ENCODE measurements at regions not wholly inside any gene's neighbourhood (a gene's known extent, or its start where the extent isn't known, plus 50 kb on each side); places are given as distances from the start of the nearest gene placed in this dataset.

DNA sequence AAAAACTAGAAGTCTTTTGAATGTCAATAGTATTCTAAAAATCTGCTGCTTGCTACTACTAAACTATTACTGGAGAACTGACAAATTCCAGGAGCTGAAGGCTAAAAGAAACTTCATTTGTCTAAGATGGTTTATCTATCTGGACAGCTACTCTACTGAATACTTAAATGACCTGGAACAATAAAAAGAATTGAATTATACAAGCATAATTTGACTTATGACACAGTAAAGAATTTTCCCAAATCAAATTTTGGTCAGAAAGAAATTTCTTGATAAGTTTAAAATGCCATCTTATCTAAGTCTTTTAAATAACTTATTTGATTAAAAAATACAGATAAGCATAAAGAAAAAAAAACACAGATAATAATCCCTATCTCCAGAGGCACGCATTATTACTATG, 80.2 kb upstream of the ITGA4 start:
- Histone ChIP-seq H3K9me3 (ENCODE audit: control insufficient read depth, insufficient read depth, low read length) (no peaks in the 10 kb centered on the region), H3K27ac (ENCODE audit: low read depth, low read length) (no peak overlapping the region), H3K4me3 (ENCODE audit: low read depth, low read length) (no peak overlapping the region), H3K27me3 (ENCODE audit: control insufficient read depth, insufficient read depth, low read length) (no peaks in the 10 kb centered on the region)
- ChIA-PET POLR2A (no interaction called here), CTCF (no interaction called here)
- DNase-seq (ENCODE audit: low read depth, low spot score) = no peak
- TF ChIP-seq, protein P1, sequence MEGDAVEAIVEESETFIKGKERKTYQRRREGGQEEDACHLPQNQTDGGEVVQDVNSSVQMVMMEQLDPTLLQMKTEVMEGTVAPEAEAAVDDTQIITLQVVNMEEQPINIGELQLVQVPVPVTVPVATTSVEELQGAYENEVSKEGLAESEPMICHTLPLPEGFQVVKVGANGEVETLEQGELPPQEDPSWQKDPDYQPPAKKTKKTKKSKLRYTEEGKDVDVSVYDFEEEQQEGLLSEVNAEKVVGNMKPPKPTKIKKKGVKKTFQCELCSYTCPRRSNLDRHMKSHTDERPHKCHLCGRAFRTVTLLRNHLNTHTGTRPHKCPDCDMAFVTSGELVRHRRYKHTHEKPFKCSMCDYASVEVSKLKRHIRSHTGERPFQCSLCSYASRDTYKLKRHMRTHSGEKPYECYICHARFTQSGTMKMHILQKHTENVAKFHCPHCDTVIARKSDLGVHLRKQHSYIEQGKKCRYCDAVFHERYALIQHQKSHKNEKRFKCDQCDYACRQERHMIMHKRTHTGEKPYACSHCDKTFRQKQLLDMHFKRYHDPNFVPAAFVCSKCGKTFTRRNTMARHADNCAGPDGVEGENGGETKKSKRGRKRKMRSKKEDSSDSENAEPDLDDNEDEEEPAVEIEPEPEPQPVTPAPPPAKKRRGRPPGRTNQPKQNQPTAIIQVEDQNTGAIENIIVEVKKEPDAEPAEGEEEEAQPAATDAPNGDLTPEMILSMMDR (IDR thresholded peaks at IDR 0.05; ENCODE audit: low read depth, low read length) = no peak

DNA sequence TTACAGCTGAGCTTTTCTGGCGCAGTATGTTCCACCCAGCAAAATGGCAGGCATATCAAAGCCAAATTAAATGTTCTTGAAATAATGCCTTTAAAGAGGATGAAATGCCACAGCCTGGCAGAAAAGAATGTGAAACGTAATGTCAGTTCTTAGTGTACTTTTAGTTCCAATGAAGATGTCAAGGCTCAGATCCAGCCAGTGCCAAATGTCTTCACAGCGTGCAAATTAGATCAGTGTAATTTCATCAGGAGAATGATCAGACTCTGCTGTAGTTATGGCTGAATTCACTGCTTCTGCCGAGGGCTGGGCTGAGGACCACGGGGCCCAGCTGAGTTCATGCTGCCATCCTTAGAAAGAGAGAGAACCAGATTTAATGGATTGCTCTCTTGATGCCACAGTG, 78.7 kb upstream of the ITGA4 start:
- DNase-seq (ENCODE audit: low read depth, low spot score) = no peak
- TF ChIP-seq, protein P1 (IDR thresholded peaks at IDR 0.05; ENCODE audit: low read depth, low read length) = no peak
- H3K27me3 ChIP-seq (ENCODE audit: control insufficient read depth, insufficient read depth, low read length) = no peaks in the 10 kb centered on the region
- no peaks in the 10 kb centered on the region for H3K9me3 ChIP-seq (ENCODE audit: control insufficient read depth, insufficient read depth, low read length)
- no peak overlapping the region for H3K27ac ChIP-seq (ENCODE audit: low read depth, low read length)
- POLR2A ChIA-PET = no interaction called here
- CTCF ChIA-PET = no interaction called here
- no peak overlapping the region for H3K4me3 ChIP-seq (ENCODE audit: low read depth, low read length)

DNA sequence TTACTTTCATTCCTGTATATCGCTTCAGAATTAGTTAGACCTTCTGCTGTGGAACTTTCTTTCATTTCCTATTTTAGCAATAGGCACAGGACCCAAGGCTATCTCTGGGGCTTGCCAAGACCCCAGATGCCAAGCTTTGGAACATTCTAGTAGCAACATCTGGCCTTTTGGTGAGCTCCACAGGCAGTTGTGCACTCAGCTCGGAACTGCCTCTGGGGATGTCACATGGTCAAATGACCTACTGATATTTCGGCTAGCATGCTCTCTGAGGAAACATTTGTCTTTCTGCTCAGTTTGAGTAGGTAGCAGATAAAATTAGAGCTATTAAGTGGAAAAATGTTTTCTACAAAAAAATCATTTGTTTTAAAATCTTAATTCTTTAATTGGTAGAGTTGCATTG, 76.6 kb upstream of the ITGA4 start:
- ChIA-PET POLR2A (no interaction called here), CTCF (no interaction called here)
- DNase-seq (ENCODE audit: low read depth, low spot score) = no peak
- H3K9me3 ChIP-seq (ENCODE audit: control insufficient read depth, insufficient read depth, low read length) = no peaks in the 10 kb centered on the region
- TF ChIP-seq, protein P1 (IDR thresholded peaks at IDR 0.05; ENCODE audit: low read depth, low read length) = no peak
- H3K4me3 ChIP-seq (ENCODE audit: low read depth, low read length) = no peak overlapping the region
- no peak overlapping the region for H3K27ac ChIP-seq (ENCODE audit: low read depth, low read length)
- H3K27me3 ChIP-seq (ENCODE audit: control insufficient read depth, insufficient read depth, low read length) = no peaks in the 10 kb centered on the region

DNA sequence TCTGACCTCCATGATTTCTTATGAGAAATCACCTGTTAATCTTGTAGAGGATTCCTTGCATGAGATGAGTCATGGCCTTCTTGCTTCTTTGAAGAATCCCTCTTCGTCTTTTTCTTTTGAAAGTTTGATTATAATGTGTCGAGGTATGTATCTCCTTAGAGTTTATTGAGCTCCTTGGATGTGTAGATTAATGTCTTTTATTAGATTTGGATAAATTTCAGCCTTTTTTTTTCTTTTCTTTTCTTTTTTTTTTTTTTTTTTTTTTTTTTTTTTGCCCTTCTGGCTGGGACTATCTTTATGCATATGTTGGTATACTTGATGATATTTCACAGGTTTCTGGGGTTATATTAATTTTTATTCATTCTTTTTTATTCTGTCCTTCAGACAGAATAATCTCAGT, 72.3 kb upstream of the ITGA4 start:
- DNase-seq (ENCODE audit: low read depth, low spot score) = no peak
- TF ChIP-seq, protein P1 (IDR thresholded peaks at IDR 0.05; ENCODE audit: low read depth, low read length) = no peak
- no peak overlapping the region for H3K27ac ChIP-seq (ENCODE audit: low read depth, low read length)
- H3K27me3 ChIP-seq (ENCODE audit: control insufficient read depth, insufficient read depth, low read length) = no peaks in the 10 kb centered on the region
- H3K9me3 ChIP-seq (ENCODE audit: control insufficient read depth, insufficient read depth, low read length) = no peaks in the 10 kb centered on the region
- ChIA-PET CTCF (no interaction called here), POLR2A (no interaction called here)
- no peak overlapping the region for H3K4me3 ChIP-seq (ENCODE audit: low read depth, low read length)

DNA sequence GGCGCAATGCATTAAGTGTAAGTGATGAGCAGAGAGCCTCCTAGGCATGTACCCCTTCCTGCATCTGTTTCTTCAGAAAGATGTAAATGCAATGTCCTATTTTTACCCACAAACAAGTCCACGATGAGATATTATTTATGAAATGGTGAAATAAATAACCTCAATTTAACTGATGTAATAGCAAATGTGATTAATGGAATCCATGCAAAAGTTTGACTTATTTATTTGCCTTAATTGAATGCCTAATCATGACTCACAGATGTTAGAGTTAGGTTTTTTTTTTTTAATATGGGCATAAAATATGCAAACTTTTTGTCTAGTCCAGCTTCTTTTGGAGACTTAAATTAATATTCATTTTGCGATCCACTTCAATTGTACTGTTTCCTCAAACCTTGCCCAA, 67.7 kb upstream of the ITGA4 start:
- Histone ChIP-seq H3K4me3 (ENCODE audit: low read depth, low read length) (no peak overlapping the region), H3K27me3 (ENCODE audit: control insufficient read depth, insufficient read depth, low read length) (no peaks in the 10 kb centered on the region), H3K27ac (ENCODE audit: low read depth, low read length) (no peak overlapping the region), H3K9me3 (ENCODE audit: control insufficient read depth, insufficient read depth, low read length) (no peaks in the 10 kb centered on the region)
- ChIA-PET POLR2A (interaction anchor here (0.6 kb wide), 1 partner anchor 18 kb away, joined by 3 read pairs; no protein-coding TSS in a partner anchor), CTCF (no interaction called here)
- TF ChIP-seq, protein P1 (IDR thresholded peaks at IDR 0.05; ENCODE audit: low read depth, low read length) = no peak
- DNase-seq (ENCODE audit: low read depth, low spot score) = no peak
